GM21717 (cell line): ENCODE measurements at regions not wholly inside any gene's neighbourhood (a gene's known extent, or its start where the extent isn't known, plus 50 kb on each side); places are given as distances from the start of the nearest gene placed in this dataset.
"Not testable (repeated sequence)": the region's sequence is repeated elsewhere in the genome, so short reads cannot be mapped to it uniquely, and the experiment has no call there.

Source experiments
- ATAC-seq: cut with Tn5 transposase; IDR thresholded peaks from one replicate; pipeline ENCODE4 v1.9.1; 2021; ENCODE audit warnings: mild to moderate bottlenecking, moderate library complexity; ENCODE audit not compliant: unreplicated experiment

GRCh38 chr1:148386617-148387016 lies 96.5 kb downstream of the PPIAL4G start:
- ATAC-seq = no peak

DNA sequence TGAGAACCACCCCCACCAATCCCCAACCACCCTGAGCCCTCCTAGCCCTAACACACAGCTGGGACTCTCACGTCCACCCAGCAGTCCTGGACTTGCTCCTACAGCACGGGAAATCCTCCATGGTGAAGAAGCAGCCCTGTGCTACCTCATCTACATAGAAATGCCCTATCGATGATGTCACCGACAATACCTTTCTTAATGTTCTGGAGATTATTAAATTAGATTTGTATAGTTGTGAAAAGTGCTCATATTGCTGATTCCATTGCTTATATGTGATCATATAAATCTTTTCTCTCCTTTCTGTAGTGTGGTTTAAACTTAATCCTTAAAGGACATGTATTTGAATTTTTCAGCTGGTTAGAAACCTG lies 97.1 kb downstream of the PPIAL4G start:
- not testable (repeated sequence) for ATAC-seq

DNA sequence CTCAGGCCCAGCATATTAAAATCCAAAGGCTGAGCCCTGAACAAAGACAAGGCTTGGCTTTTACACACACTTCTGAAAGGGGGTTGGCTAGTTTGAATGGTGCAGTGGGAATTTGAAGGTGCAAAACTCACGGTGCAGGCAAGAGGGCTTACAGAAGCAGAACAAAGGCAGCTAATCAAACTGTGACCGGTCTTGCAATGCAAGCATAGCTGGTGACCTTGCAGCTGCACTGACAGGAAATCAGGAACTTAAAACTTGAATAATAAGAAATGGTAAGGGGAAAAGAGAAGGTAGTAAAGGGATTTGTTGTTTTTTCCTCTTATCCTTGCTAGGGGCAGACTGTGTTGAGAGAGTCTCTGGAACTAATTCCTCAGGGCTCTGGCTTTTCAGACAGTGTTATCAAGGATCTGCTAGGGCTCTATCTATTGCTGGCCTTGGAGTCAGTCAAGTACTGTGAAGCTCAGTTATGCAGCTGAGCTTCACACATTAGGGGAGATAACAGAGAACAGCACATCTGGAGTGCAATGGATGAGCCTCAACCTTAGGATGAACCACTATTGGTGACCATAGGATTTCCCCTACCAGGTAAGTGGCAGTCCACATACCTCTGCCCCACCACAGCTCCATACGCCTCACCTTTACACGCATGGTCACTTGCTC lies 97.6 kb downstream of the PPIAL4G start:
- ATAC-seq = no peak

- no peak for ATAC-seq
These were observed 99.1 kb downstream of the PPIAL4G start for GRCh38 chr1:148383966-148384365.

GRCh38 chr1:148379697-148380096 lies 103.4 kb downstream of the PPIAL4G start:
- ATAC-seq = no peak

DNA sequence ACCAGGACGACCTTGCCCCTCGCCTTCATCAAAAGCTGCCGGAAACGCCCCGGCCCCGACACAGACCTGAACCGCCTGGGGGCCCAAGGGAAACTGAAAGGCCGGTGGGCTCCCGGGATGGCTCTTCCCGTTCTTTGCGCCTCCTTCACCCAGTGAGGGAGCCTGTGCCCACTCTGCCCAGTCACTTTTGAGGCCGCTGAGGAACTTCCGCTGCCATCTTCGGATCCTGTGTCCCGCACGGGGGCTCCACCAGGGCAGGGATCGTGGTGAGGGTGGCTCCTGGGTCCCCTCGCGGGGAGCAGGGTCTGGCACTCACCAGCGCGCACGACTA lies 104.0 kb downstream of the PPIAL4G start:
- no peak for ATAC-seq

DNA sequence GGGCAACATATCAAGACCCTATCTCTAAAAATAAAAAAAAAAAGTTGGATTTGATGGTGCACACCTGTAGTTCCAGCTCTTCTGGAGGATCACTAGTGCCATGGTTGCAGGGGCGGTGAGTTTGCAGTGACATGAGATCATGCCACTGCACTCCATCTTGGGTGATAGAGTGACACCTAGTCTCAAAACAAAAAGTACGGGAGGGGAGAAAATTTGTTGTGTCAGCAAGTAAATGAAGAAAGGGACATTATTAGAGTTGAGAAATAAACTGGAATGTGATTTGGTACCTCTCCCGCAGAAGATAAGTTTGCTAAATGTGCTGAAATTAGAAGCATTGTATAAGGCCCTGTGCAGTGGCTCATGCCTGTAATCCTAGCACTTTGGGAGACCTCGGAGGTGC lies 105.1 kb downstream of the PPIAL4G start:
- not testable (repeated sequence) for ATAC-seq

DNA sequence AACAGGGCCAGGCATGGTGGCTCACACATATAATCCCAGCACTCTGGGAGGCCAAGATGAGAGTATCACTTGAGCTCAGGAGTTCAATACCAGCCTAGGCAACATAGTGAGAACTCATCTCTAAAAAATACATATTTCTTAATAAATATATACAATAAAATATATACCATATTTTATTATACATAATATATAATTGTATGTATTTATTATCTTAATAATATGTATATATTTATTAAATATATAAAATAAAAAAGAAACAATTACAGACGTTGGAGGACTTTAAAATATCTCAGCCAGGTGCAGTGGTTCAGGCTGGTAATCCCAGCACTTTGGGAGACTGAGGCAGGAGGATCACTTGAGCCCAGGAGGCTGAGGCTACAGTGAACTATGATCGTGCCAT lies 106.1 kb downstream of the PPIAL4G start:
- ATAC-seq = not testable (repeated sequence)

GRCh38 chr1:148374101-148374500 lies 109.0 kb downstream of the PPIAL4G start:
- ATAC-seq = no peak

- ATAC-seq = no peak
These were observed 109.7 kb downstream of the PPIAL4G start for GRCh38 chr1:148373192-148373925.

- ATAC-seq = no peak
These were observed 110.4 kb downstream of the PPIAL4G start for GRCh38 chr1:148372731-148373130.

DNA sequence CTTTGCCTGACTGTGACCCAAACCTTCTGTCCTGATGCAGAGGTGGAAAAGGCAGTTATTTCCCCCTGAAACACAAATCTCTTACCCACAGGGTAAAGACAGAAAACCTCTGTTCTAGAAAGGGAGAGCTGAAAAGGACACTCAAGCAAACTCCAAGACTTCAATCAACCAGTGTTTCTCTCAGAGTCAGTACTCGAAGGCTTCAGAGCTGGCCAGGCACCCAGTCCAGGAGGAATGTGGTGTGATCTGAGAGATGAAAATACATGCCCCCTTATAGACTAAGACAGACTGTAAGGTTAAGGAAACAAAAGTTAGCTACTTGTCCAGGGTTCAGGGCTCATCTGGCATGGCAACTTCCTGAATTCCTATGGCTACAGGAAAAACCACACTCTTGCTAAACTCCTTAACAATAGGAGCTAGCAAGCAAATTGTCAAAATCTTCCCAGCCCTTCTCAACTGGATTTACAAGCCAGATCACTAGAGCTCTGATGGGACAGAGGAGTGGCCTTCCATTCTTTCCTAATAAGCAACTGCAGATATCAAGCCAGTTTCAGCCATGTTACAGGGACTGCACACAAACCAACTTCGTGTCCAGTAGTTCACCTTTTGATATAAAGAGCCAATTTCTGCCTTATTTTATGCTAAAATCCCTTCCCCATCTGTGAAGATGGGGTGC lies 110.9 kb downstream of the PPIAL4G start:
- not testable (repeated sequence) for ATAC-seq

- not testable (repeated sequence) for ATAC-seq
These were observed 111.5 kb downstream of the PPIAL4G start for GRCh38 chr1:148371551-148371994.

GRCh38 chr1:148370661-148371060 lies 112.4 kb downstream of the PPIAL4G start:
- not testable (repeated sequence) for ATAC-seq

GRCh38 chr1:148367596-148367995 lies 115.5 kb downstream of the PPIAL4G start:
- no peak for ATAC-seq

DNA sequence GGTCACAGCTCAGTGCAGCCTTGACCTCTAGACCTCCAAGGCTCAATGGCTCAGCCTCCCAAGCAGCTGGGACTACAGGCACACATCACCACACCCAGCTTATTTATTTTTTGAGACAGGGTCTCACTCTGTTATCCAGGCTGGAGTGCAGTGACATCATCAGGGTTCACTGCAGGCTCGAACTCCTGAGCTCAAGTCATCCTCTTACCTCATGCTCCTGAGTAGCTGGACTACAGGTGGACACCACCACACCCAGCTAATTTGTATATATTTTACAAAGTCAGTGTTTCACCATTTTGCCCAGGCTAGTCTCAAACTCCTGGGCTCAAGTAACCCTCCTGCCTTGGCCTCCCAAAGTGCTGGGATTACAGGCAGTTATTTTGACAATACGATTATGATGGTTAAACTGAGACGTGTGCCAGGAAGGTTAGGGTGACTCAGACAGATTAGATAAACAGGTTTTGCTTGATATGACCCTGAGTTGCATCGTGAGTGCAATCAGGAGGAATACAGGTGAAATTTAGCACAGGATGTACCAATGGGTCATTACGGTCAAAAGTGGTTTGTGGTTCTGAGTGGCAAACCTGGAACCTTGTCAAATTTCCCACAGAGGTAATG lies 116.9 kb downstream of the PPIAL4G start:
- not testable (repeated sequence) for ATAC-seq

DNA sequence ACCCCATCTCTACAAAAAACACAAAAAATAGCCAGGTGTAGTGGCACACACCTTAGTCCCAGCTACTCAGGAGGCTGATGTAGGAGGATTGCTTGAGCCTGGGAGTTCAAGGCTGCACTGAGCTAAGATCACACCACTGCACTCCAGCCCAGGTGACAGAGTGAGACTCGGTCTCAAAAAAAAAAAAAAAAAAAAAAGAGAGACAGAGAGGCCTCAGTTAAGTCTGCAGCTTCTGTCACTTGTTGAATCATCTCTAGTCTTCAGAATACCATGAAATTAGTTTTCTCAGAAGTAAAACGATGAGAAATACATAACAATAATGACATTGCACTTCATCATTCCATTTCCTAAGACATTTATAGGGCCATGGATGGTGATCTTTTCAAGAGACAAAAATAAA lies 118.0 kb downstream of the PPIAL4G start:
- not testable (repeated sequence) for ATAC-seq

DNA sequence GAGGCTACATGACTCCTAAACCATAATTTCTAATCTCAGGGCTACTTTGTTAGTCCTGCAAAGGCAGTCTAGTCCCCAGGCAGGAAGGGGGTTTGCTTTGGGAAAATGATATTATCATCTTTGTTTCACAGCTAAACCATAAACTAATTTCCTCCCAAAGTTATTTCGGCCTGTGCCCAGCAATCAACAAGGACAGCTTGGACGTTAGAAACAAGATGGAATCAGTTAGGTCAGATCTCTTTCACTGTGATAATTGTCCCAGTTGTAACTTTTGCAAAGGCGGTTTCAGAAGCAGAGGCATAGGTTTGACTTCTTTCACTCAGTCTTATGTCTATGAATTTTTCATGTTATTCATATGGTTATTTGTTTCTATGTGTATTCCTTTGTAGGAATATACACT lies 119.1 kb downstream of the PPIAL4G start:
- ATAC-seq = not testable (repeated sequence)

- no peak for ATAC-seq
These were observed 119.7 kb downstream of the PPIAL4G start for GRCh38 chr1:148363439-148363810.

DNA sequence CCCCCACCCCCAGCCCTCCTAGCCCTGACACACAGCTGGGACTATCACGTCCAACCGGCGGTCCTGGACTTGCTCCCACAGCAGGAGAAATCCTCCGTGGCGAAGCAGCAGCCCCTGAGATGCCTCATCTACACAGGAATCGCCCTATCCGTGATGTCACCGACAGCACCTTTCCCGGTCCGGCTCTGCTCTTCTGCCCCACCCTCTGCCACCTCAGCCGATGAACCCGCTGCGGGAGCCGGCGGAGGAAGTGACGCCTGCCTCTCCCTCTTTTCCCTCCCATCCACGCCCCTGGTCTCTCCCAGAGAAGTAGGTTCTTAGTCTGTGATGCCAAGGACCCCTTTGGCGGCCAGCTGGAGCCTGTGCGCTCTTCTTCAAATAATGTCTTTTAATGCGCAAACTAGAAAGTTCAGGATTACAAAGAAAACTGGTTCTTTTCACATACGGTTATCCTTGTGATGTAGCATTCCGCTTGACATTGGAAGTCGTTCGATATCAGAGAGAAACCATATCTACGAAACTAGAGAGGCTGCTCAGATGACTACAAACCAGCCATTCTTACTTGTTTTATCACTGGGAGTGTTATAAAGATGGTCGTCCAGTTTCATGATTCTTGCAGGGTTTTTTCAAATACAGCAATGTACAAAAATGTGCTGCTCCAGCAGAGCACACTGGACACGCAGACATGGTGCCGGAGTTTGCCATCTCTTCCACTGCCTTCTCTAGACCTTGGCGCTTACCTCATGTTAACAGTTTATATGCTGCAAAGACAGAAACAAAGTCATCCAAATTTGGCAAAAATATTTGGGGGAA lies 120.3 kb downstream of the PPIAL4G start:
- ATAC-seq = no peak

DNA sequence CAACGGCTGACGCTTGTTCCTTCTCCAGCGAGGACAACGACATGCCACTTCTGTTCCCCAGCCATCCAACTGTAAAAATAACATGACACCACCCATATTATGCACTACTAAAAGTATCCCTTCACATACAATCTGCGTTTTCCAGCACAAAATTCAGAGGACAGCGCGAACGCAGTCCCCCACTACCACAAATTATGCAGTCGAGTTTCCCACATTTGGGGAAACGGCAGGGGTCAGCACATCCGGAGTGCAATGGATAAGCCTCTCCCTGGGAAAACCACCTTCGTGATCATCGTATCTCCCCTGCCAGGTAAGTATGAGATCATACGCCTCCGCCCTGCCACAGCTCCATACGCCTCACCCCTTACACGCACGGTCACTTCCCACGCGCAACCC lies 120.9 kb downstream of the PPIAL4G start:
- ATAC-seq = no peak
